MM.1S (cell line): ENCODE measurements at regions not wholly inside any gene's neighbourhood (a gene's known extent, or its start where the extent isn't known, plus 50 kb on each side); places are given as distances from the start of the nearest gene placed in this dataset.

Source experiments
- CTCF ChIP-seq: fragments of 300-600 bp; sonication (generic); IDR thresholded peaks from 2 replicates; pipeline ENCODE4 v1.5.1; 2016; ENCODE audit warnings: antibody characterized with exemption, low read length, mixed read lengths
- EZH2 ChIP-seq: fragments of 300-600 bp; sonication (generic); optimal IDR thresholded peaks from 2 replicates; pipeline ENCODE3; 2017; ENCODE audit warnings: low read depth, mild to moderate bottlenecking, antibody characterized with exemption, low read length, mixed read lengths
- EZH2phosphoT487 ChIP-seq: fragments of 300-600 bp; sonication (generic); IDR thresholded peaks from 2 replicates; pipeline ENCODE4 v1.6.1; 2018; ENCODE audit warnings: antibody characterized with exemption, low read length

- TF ChIP-seq CTCF (no peak), EZH2 (no peak), EZH2phosphoT487 (no peak)
Measured at GRCh38 chr16:85164431-85164830, 52.2 kb upstream of the CIBAR2 start.
